Suprapubic skin (tissue), 4 donors: ENCODE measurements at regions not wholly inside any gene's neighbourhood (a gene's known extent, or its start where the extent isn't known, plus 50 kb on each side); places are given as distances from the start of the nearest gene placed in this dataset.
"Not testable (repeated sequence)": the region's sequence is repeated elsewhere in the genome, so short reads cannot be mapped to it uniquely, and the experiment has no call there.

Experiments
- DNase-seq, 2 donors: peaks; one replicate each; pipeline ENCODE4 v3.0.0-alpha.2; 2019; ENCODE audit warnings: low spot score in 2 of 2
- H3K27ac ChIP-seq: fragments of 200-600 bp; sonication (generic); one replicate; pipeline ENCODE4 v1.5.1; 2019
- H3K27me3 ChIP-seq: fragments of 200-600 bp; sonication (generic); one replicate; pipeline ENCODE4 v1.5.1; 2019
- H3K36me3 ChIP-seq: fragments of 200-600 bp; sonication (generic); one replicate; pipeline ENCODE4 v1.5.1; 2019
- H3K4me1 ChIP-seq: fragments of 200-600 bp; sonication (generic); one replicate; pipeline ENCODE4 v1.5.1; 2019
- H3K4me3 ChIP-seq: fragments of 200-600 bp; sonication (generic); one replicate; pipeline ENCODE4 v1.5.1; 2019; ENCODE audit warnings: mild to moderate bottlenecking
- H3K9me3 ChIP-seq: fragments of 200-600 bp; sonication (generic); one replicate; pipeline ENCODE4 v1.5.1; 2019
- WGBS: methylation state at CpG from one replicate; pipeline ENCODE4 v1.1.5; 2018; 5-methylcytosine and 5-hydroxymethylcytosine counted together

- not testable (repeated sequence) for H3K36me3 ChIP-seq, H3K4me3 ChIP-seq, H3K4me1 ChIP-seq, H3K27me3 ChIP-seq, DNase-seq, H3K27ac ChIP-seq, H3K9me3 ChIP-seq
- 95% methylated on average over 52 of the region's 56 CpGs for whole genome bisulfite sequencing
Observed at GRCh38 chr2:87348556-87348955, 326.9 kb upstream of the PLGLB1 start.

- H3K4me3 ChIP-seq, H3K27ac ChIP-seq, H3K27me3 ChIP-seq, H3K9me3 ChIP-seq, DNase-seq, H3K36me3 ChIP-seq, H3K4me1 ChIP-seq: not testable (repeated sequence)
- 97% methylated on average over 37 of the region's 53 CpGs for WGBS
Observed at GRCh38 chr2:87349006-87349405, 327.4 kb upstream of the PLGLB1 start.

- H3K4me1 ChIP-seq, H3K36me3 ChIP-seq, H3K27me3 ChIP-seq, H3K9me3 ChIP-seq, H3K4me3 ChIP-seq, H3K27ac ChIP-seq, DNase-seq: not testable (repeated sequence)
- 92% methylated on average over 14 of the region's 21 CpGs for WGBS
Observed at GRCh38 chr2:87352178-87352934, 330.7 kb upstream of the PLGLB1 start.

GRCh38 chr2:87353408-87353807 lies 331.8 kb upstream of the PLGLB1 start:
- not testable (repeated sequence) for H3K9me3 ChIP-seq, H3K36me3 ChIP-seq, H3K27me3 ChIP-seq, H3K4me3 ChIP-seq, DNase-seq, H3K27ac ChIP-seq, H3K4me1 ChIP-seq
- 97% methylated on average over 6 of the region's 10 CpGs for WGBS

GRCh38 chr2:87354102-87354501 lies 332.5 kb upstream of the PLGLB1 start:
- not testable (repeated sequence) for H3K36me3 ChIP-seq, H3K4me1 ChIP-seq, H3K4me3 ChIP-seq, H3K27me3 ChIP-seq, H3K9me3 ChIP-seq, DNase-seq, H3K27ac ChIP-seq
- WGBS = no CpG with 5 or more reads among the region's 6 CpGs

GRCh38 chr2:87360250-87360649 lies 338.6 kb upstream of the PLGLB1 start:
- not testable (repeated sequence) for H3K36me3 ChIP-seq, H3K4me1 ChIP-seq, H3K4me3 ChIP-seq, H3K27ac ChIP-seq, DNase-seq, H3K9me3 ChIP-seq, H3K27me3 ChIP-seq

- H3K27ac ChIP-seq, H3K4me3 ChIP-seq, DNase-seq, H3K9me3 ChIP-seq, H3K27me3 ChIP-seq, H3K4me1 ChIP-seq, H3K36me3 ChIP-seq: not testable (repeated sequence)
- 81% methylated on average over 2 of the region's 2 CpGs for WGBS
Observed at GRCh38 chr2:87360927-87361326, 339.3 kb upstream of the PLGLB1 start.

- DNase-seq, H3K27me3 ChIP-seq, H3K27ac ChIP-seq, H3K4me3 ChIP-seq, H3K9me3 ChIP-seq, H3K4me1 ChIP-seq, H3K36me3 ChIP-seq: not testable (repeated sequence)
Observed at GRCh38 chr2:87361805-87362204, 340.2 kb upstream of the PLGLB1 start.

GRCh38 chr2:87364379-87364778 lies 342.7 kb upstream of the PLGLB1 start:
- not testable (repeated sequence) for H3K9me3 ChIP-seq, H3K27ac ChIP-seq, H3K4me3 ChIP-seq, H3K36me3 ChIP-seq, H3K27me3 ChIP-seq, DNase-seq, H3K4me1 ChIP-seq

- H3K27ac ChIP-seq, H3K27me3 ChIP-seq, H3K4me1 ChIP-seq, H3K4me3 ChIP-seq, H3K36me3 ChIP-seq, H3K9me3 ChIP-seq, DNase-seq: not testable (repeated sequence)
- WGBS = 83% methylated on average over 2 of the region's 2 CpGs
Observed at GRCh38 chr2:87365038-87365437, 343.4 kb upstream of the PLGLB1 start.

GRCh38 chr2:87386063-87386560 lies 361.8 kb upstream of the PLGLB2 start:
- H3K27ac ChIP-seq, H3K36me3 ChIP-seq, H3K27me3 ChIP-seq, H3K4me1 ChIP-seq, H3K4me3 ChIP-seq, H3K9me3 ChIP-seq, DNase-seq: not testable (repeated sequence)
- WGBS = 85% methylated on average over 6 of the region's 7 CpGs

GRCh38 chr2:87395784-87396183 lies 352.1 kb upstream of the PLGLB2 start:
- not testable (repeated sequence) for H3K9me3 ChIP-seq
- WGBS = no CpG with 5 or more reads among the region's 1 CpG

GRCh38 chr2:87396551-87397265 lies 351.2 kb upstream of the PLGLB2 start:
- not testable (repeated sequence) for DNase-seq, H3K36me3 ChIP-seq, H3K9me3 ChIP-seq, H3K27ac ChIP-seq, H3K4me3 ChIP-seq, H3K27me3 ChIP-seq, H3K4me1 ChIP-seq
- 55% methylated on average over 5 of the region's 9 CpGs for WGBS

More at GRCh38 chr2:87395784-87396183, 352.1 kb upstream of the PLGLB2 start:
- DNase-seq, H3K27me3 ChIP-seq, H3K4me3 ChIP-seq, H3K4me1 ChIP-seq, H3K36me3 ChIP-seq, H3K27ac ChIP-seq: not testable (repeated sequence)

- not testable (repeated sequence) for H3K27ac ChIP-seq, H3K36me3 ChIP-seq, H3K4me3 ChIP-seq, H3K9me3 ChIP-seq, H3K27me3 ChIP-seq, DNase-seq, H3K4me1 ChIP-seq
- WGBS = 38% methylated on average over 2 of the region's 9 CpGs
Observed at GRCh38 chr2:87397276-87398065, 350.4 kb upstream of the PLGLB2 start.
